ENCODE measurements at regions not wholly inside any gene's neighbourhood (a gene's known extent, or its start where the extent isn't known, plus 50 kb on each side); places are given as distances from the start of the nearest gene placed in this dataset.

- Histone ChIP-seq H3K27me3 (no peaks in the 10 kb centered on the region), H3K9me3 (no peaks in the 10 kb centered on the region), H3K4me3 (replicated peaks in 1 of 3) (no peak overlapping the region), H3K27ac (no peak overlapping the region), H3K4me1 (no peaks in the 10 kb centered on the region), H3K36me3 (no peaks in the 10 kb centered on the region)
- TF ChIP-seq POLR2A (IDR thresholded peaks at IDR 0.05) (no peak), CTCF (IDR thresholded peaks at IDR 0.05) (no peak)
- intact Hi-C loops (cut with DNase I), result no loop called here
- 72 to 79% methylated on average over 4 of the region's 4 CpGs for WGBS, 2 donors
- DNase-seq, result no peak
Observed at GRCh38 chr10:89122433-89123051, 84.6 kb downstream of the CH25H start.

- H3K4me1 ChIP-seq, result no peaks in the 10 kb centered on the region
- intact Hi-C loops (cut with DNase I), result no loop called here
- no peaks in the 10 kb centered on the region for H3K9me3 ChIP-seq
- H3K36me3 ChIP-seq, result no peaks in the 10 kb centered on the region
- DNase-seq, result no peak
- H3K4me3 ChIP-seq (replicated peaks in 1 of 3), result no peak overlapping the region
- TF ChIP-seq POLR2A (IDR thresholded peaks at IDR 0.05) (no peak), CTCF (IDR thresholded peaks at IDR 0.05) (no peak)
- H3K27me3 ChIP-seq, result no peaks in the 10 kb centered on the region
- H3K27ac ChIP-seq, result no peak overlapping the region
Observed at GRCh38 chr10:89121764-89122020, 85.4 kb downstream of the CH25H start.

DNA sequence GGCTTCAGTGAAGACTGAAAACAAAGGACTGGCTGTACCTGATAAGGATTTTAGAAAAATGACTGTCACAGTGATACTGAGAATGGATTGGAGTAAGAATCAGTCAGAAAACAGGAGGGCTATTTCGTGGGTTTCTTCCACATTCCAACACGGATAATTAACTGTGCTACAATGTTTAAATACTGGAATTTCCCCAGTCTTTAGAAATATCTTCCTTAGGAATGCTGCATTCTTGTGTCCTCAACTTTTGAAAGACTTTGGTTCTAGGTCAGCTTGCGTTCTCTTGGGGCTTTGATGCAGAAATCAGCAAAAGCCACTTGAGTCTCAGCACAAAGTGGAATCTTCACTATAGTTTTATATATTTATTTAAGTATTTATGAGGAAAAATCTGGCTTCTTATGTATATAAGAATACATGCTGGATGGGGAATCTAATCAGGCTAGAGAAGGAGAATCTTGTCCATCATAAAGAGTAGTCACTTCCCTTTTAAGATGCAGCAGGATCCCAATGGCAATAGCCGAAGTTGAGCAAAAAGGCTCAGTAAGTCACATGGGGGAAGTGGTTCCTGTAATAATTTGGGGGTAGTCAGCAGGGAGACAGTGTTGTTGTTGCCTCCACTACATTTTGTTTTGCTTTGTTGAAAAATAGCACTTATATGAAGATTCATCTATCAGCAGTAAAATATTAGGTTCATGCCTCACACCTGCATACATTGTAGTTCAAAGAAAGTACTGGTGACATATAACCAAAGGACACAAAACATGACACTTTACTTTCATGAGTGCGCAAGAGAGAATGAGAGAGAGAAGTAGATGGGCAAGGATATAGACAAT lies 86.0 kb downstream of the CH25H start:
- 88% methylated on average over 5 of the region's 5 CpGs for WGBS, 2 donors
- Histone ChIP-seq H3K4me3 (replicated peaks in 1 of 3) (no peak overlapping the region), H3K9me3 (no peaks in the 10 kb centered on the region), H3K4me1 (no peaks in the 10 kb centered on the region), H3K27ac (no peak overlapping the region), H3K27me3 (no peaks in the 10 kb centered on the region), H3K36me3 (no peaks in the 10 kb centered on the region)
- intact Hi-C loops (cut with DNase I), result no loop called here
- no peak for DNase-seq
- TF ChIP-seq POLR2A (IDR thresholded peaks at IDR 0.05), result no peak
- no peak for TF ChIP-seq CTCF (IDR thresholded peaks at IDR 0.05)

DNA sequence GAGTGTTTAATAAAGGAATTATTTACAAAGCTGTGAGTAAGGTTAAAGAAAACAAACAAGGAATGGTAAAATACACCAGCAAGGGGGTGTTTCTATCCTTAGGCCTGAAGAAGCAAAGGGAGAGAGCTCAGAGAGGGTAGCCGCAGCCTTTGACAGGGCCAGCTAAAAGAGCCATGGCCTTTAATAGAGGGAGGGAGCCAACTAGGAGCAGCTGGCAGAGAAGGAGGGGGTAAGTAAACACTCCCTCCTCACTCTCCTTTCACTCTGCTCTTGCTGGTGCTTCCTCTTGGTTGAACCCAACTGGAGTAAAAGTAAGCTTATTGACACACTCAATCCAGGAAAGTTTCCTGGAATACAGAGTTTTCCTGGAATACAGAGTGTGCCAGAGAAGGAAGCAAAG lies 87.5 kb downstream of the CH25H start:
- TF ChIP-seq POLR2A (IDR thresholded peaks at IDR 0.05), result no peak
- TF ChIP-seq CTCF (IDR thresholded peaks at IDR 0.05), result no peak
- no peak overlapping the region for H3K4me3 ChIP-seq (replicated peaks in 1 of 3)
- H3K27me3 ChIP-seq, result no peaks in the 10 kb centered on the region
- DNase-seq, result no peak
- H3K4me1 ChIP-seq, result no peaks in the 10 kb centered on the region
- no peaks in the 10 kb centered on the region for H3K36me3 ChIP-seq
- WGBS, 2 donors, result 98% methylated on average over 1 of the region's 1 CpG
- intact Hi-C loops (cut with DNase I), result no loop called here
- no peak overlapping the region for H3K27ac ChIP-seq
- no peaks in the 10 kb centered on the region for H3K9me3 ChIP-seq

DNA sequence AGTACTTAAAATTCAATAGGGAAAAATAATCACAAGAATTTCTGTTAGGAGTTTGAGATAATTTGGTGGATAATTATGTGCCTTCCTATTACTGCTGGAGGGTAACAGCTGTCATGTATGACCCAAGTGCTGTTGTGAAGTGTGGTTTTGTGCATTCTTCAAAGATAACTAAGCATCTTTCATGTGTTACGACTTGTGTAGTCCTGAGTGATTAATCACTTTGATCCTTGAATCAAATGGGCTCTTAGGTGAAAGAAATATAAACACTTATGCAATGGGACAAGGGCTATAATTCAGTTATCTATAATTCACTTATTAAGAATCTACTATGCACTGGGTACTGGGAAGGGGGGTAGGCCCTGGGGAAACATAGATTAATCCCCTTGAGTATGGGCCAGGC lies 89.0 kb downstream of the CH25H start:
- Histone ChIP-seq H3K36me3 (no peaks in the 10 kb centered on the region), H3K4me1 (no peaks in the 10 kb centered on the region), H3K27me3 (no peaks in the 10 kb centered on the region), H3K9me3 (no peaks in the 10 kb centered on the region), H3K4me3 (replicated peaks in 1 of 3) (no peak overlapping the region), H3K27ac (no peak overlapping the region)
- TF ChIP-seq POLR2A (IDR thresholded peaks at IDR 0.05), result no peak
- no peak for TF ChIP-seq CTCF (IDR thresholded peaks at IDR 0.05)
- no peak for DNase-seq
- intact Hi-C loops (cut with DNase I), result no loop called here
- WGBS, 2 donors, result 42 to 89% methylated on average over 1 of the region's 1 CpG
